ENCODE measurements at regions not wholly inside any gene's neighbourhood (a gene's known extent, or its start where the extent isn't known, plus 50 kb on each side); places are given as distances from the start of the nearest gene placed in this dataset.

DNA sequence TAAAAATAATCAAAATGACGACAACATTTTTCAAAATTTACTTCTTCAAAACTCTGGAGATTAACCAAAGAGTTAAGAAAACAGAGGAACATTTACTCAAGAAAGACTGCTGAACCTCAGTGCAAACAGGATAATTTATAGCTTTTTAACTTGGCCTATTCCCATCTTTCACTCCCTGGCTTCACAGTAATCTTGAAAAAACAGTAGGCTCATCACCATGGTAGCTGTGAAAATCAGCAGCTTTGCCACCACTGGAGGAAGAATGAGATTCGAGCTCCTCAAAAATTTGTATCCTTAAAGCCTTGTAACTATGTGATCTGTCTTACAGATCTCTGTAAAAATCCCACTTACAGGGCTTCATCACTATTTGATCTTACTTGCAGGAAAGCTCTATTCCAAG lies 447.7 kb upstream of the CTSO start:
- TF ChIP-seq, protein P1, sequence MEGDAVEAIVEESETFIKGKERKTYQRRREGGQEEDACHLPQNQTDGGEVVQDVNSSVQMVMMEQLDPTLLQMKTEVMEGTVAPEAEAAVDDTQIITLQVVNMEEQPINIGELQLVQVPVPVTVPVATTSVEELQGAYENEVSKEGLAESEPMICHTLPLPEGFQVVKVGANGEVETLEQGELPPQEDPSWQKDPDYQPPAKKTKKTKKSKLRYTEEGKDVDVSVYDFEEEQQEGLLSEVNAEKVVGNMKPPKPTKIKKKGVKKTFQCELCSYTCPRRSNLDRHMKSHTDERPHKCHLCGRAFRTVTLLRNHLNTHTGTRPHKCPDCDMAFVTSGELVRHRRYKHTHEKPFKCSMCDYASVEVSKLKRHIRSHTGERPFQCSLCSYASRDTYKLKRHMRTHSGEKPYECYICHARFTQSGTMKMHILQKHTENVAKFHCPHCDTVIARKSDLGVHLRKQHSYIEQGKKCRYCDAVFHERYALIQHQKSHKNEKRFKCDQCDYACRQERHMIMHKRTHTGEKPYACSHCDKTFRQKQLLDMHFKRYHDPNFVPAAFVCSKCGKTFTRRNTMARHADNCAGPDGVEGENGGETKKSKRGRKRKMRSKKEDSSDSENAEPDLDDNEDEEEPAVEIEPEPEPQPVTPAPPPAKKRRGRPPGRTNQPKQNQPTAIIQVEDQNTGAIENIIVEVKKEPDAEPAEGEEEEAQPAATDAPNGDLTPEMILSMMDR (IDR thresholded peaks at IDR 0.05), result no peak
- TF ChIP-seq JUNB (IDR thresholded peaks at IDR 0.05), result no peak
- no peak for TF ChIP-seq POLR2A (IDR thresholded peaks at IDR 0.05; ENCODE audit: low read length)
- no peak for TF ChIP-seq CBX2 (IDR thresholded peaks at IDR 0.05; ENCODE audit: borderline replicate concordance, low read depth)
- TF ChIP-seq EP300 (IDR thresholded peaks at IDR 0.05), result no peak
- no peak for TF ChIP-seq ELK1 (IDR thresholded peaks at IDR 0.05; ENCODE audit: low read depth, low read length)
- no peak for TF ChIP-seq ZFP36 (IDR thresholded peaks at IDR 0.05; ENCODE audit: borderline replicate concordance, partially characterized antibody)
- no peak for TF ChIP-seq RAD21 (conservative IDR thresholded peaks at IDR 0.05 in 1 of 2, IDR thresholded peaks at IDR 0.05 in 1 of 2)
- TF ChIP-seq EHMT2 (IDR thresholded peaks at IDR 0.05; ENCODE audit: low read depth), result no peak
- TF ChIP-seq USF2 (IDR thresholded peaks at IDR 0.05), result no peak
- no peak for TF ChIP-seq RNF2 (IDR thresholded peaks at IDR 0.05; ENCODE audit: borderline replicate concordance, low read depth)
- no peak for TF ChIP-seq PBX3 (IDR thresholded peaks at IDR 0.05)

Measured in A549 (cell line).